H1 (cell line): ENCODE measurements at regions not wholly inside any gene's neighbourhood (a gene's known extent, or its start where the extent isn't known, plus 50 kb on each side); places are given as distances from the start of the nearest gene placed in this dataset.

ENCODE experiments used
- CTCF ChIP-seq, 3 experiments: IDR thresholded peaks; 1 replicate in 2 of 3; 2 replicates in 1 of 3; pipeline versions ENCODE4 v1.5.1 to v1.6.1; 2011; ENCODE audit warnings: low read length in 3 of 3, mild to moderate bottlenecking in 3 of 3, inconsistent platforms in 2 of 3, low read depth in 1 of 3, moderate library complexity in 1 of 3; ENCODE audit not compliant: insufficient read depth in 1 of 3; ENCODE audit errors: control extremely low read depth in 1 of 3
- GTF2F1 ChIP-seq: IDR thresholded peaks from 2 replicates; pipeline ENCODE4 v1.6.1; 2012; ENCODE audit warnings: low read depth, low read length, improper control_type of control experiment, borderline replicate concordance
- HDAC2 ChIP-seq, 2 experiments: fragments of 300-600 bp in 1 of 2; sonication (generic) in 1 of 2; IDR thresholded peaks; 2 replicates each; pipeline ENCODE4 v1.6.1; 2011 to 2012; ENCODE audit warnings: low read depth in 2 of 2, low read length in 2 of 2, mild to moderate bottlenecking in 2 of 2, moderate library complexity in 2 of 2, borderline replicate concordance in 1 of 2, inconsistent platforms in 1 of 2
- RAD21 ChIP-seq, 2 experiments: IDR thresholded peaks in 1 of 2; conservative IDR thresholded peaks in 1 of 2; 2 replicates each; pipeline ENCODE4 v1.6.1; 2011; ENCODE audit warnings: low read depth in 2 of 2, low read length in 2 of 2, improper control_type of control experiment in 1 of 2, inconsistent platforms in 1 of 2, mild to moderate bottlenecking in 1 of 2, moderate library complexity in 1 of 2
- SUZ12 ChIP-seq: fragments of 200-600 bp; sonication (generic); IDR thresholded peaks from 2 replicates; pipeline ENCODE4 v1.6.1; 2012; ENCODE audit warnings: mild to moderate bottlenecking, inconsistent platforms, low read length, moderate library complexity, mixed read lengths
- USF2 ChIP-seq: IDR thresholded peaks from 2 replicates; pipeline ENCODE4 v1.6.1; 2011; ENCODE audit warnings: low read length, improper control_type of control experiment
- TF ChIP-seq, protein P1 (sequence below): IDR thresholded peaks from 2 replicates; pipeline ENCODE4 v1.6.1; 2012; ENCODE audit warnings: inconsistent platforms

GRCh38 chr7:84582747-84583146 is 388.2 kb upstream of the SEMA3A start:
- no peak for TF ChIP-seq SUZ12
- no peak for TF ChIP-seq CTCF (IDR thresholded peaks at IDR 0.05; ENCODE audit: control extremely low read depth in 1 of 3, insufficient read depth in 1 of 3, low read depth in 1 of 3, low read length in 3 of 3)
- no peak for TF ChIP-seq GTF2F1
- TF ChIP-seq RAD21 (IDR thresholded peaks at IDR 0.05 in 1 of 2, conservative IDR thresholded peaks at IDR 0.05 in 1 of 2; ENCODE audit: low read depth in 2 of 2, low read length in 2 of 2) = no peak
- TF ChIP-seq, protein P1, sequence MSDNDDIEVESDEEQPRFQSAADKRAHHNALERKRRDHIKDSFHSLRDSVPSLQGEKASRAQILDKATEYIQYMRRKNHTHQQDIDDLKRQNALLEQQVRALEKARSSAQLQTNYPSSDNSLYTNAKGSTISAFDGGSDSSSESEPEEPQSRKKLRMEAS = no peak
- no peak for TF ChIP-seq USF2
- no peak for TF ChIP-seq HDAC2 (IDR thresholded peaks at IDR 0.05; ENCODE audit: borderline replicate concordance in 1 of 2, low read depth in 2 of 2, low read length in 2 of 2)
